ENCODE measurements at regions not wholly inside any gene's neighbourhood (a gene's known extent, or its start where the extent isn't known, plus 50 kb on each side); places are given as distances from the start of the nearest gene placed in this dataset.

DNA sequence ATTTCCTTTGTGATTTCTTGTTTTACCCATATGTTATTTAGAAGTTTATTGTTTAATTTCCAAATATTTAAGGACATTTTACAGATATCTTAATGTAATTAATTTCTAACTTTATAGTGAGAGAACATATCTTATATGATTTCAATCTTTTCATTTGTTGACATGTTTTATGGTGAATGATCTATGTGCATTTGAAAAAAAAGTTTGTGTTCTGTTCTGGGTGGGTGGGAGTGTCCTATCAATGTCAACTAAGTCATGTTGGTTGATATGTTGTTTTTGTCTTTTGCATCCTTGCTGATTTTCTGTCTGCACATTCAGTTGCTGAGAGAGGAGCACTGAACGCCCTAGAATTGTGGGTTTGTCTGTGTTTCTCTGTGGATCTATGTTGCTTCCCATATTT is 50.3 kb upstream of the CBFA2T3 start:
- no peak for ATAC-seq

DNA sequence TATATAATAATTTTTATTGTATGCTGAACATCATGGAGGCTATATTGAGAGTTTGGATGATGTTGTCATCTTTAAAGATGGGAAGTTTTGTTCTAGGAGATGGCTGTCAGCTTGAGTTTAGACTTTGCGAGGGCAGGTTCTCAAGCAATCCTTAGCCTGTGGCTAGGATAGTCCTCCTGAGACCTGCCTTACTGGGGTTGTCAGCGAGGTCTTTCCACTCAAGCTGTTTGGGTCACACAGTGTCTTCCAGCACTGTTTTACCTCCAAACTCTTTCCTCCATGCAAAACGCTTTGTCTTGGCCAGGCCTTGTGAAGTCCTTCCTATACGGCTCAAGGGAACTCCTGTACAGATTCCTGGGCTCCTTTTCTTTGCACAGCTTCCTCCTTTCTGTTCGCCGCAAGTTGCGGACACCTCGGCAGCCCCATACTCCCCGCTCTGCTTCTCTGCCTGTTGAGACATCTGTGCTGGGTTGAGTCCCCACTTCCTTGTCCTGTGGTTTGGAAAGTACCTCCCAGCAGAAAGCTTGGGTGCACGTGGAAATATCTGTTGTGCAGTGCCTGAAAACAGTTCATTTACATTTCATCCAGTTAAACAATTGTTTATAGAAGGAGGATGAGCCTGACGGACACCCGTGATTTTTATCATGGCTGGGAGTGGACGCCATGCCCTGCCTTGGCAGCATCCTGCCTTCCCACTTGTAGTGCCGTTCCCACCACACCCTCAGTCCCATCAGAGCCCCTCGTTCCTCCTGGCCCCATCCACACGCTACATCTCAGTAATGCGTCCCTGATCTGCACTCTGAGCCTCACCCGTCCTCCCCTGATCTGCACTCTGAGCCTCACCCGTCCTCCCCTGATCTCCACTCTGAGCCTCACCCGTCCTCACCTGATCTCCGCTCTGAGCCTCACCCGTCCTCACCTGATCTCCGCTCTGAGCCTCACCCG is 55.0 kb upstream of the CBFA2T3 start:
- ATAC-seq, result peak; percentile 95 to 97

DNA sequence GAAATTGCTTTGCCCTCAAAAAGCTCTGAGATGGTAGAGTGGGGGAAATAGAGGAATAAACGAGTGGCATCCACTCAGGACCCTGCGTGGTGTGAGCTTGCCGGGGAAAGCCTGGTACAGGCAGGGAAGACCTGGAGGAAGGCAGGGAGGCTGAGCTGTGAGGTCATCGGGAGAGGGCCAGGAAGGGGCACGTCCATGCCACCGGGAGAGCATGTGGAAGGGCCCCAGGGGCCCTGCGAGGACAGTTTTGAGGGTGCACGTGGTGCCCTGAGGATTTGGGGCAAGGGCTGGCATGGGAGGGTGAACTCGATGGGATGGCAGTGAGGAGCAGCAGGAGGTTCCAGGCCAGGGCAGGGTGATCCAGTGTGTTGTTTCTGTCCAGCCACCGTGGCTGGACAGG is 56.3 kb upstream of the CBFA2T3 start:
- ATAC-seq, result no peak

DNA sequence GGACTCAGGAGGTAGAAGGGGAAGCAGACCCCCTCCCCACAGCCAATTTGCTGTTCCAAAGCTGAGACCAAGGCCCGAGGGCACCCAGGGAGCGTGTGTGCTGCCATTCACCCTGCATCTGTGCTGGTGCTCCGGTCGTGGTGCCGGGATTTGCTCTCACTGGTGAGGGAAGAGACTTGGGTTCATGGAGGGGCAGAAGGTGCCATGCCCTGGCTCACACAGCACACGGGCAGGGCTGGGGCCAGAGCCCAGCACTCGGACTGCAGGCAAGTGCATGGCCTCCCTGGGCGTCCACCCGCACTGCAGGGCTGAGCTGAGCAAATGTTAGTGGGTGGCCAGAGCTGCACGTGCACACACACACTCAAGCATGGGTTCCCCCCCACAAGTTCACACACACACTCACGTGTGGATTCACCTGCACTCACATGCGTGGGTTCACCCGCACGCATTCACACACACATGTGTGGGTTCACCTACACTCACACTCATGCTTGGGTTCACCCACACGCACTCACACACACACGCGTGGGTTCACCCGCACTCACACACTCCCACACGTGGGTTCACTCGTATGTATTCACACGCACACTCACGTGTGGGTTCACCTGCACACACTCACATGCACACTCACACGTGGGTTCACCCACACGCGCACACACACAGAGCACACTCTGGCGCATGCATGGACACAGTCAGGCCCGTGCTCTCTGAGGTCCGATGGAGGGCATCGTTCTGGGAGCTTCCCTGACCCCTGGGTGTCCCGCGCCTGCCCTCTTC is 57.0 kb upstream of the CBFA2T3 start:
- no peak for ATAC-seq

DNA sequence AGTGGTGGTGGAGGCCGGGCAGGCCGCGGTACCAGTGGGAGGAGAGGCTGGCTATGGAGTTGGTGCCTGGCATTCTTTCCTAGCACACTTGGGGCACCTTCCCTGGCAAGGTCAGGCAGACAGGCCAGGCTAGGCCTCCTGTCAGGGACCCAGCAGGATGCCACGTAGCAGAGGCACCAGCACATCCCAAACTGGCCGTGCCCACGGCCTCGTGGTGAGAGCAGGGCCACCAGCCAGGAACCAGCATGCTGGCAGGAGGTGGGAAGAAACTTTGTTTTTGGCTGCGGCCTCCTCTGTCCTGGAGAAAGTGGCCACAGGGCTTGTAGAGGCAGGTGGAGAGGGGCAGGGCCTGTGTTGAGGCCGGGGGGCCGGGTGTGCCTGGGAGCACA is 57.6 kb upstream of the CBFA2T3 start:
- ATAC-seq, result no peak

DNA sequence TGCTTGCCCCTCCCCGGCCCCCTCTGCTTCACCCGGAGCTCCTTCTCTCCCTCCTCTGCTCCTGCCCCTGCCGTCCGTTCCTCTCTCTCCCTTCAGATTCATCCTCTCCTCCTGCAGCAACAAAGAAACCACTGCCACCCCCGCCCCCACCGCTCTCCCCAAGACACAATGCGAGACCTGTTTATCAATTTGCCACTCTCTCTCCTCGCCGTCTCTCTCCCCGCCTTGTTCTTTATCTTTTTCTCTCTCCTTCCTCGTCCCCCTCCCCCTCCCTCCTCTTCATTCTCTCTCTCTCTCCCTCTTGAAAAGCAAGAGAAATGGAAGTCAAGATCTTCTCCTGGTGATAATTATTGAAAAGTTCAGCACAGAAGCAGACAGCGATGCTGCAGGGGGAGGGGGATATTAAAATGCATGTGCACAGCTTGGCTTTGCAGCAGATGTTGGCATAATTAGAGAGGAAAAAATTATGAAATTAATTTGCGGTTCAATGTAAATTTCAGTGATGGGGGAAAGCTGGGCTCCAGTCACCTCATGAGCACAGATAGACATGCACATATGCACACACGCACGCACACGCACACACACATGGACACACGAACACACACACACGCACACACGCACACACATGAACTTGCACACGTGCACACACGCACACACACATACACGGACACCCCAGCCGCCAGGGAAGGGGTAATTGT is 58.1 kb upstream of the CBFA2T3 start:
- ATAC-seq, result no peak

DNA sequence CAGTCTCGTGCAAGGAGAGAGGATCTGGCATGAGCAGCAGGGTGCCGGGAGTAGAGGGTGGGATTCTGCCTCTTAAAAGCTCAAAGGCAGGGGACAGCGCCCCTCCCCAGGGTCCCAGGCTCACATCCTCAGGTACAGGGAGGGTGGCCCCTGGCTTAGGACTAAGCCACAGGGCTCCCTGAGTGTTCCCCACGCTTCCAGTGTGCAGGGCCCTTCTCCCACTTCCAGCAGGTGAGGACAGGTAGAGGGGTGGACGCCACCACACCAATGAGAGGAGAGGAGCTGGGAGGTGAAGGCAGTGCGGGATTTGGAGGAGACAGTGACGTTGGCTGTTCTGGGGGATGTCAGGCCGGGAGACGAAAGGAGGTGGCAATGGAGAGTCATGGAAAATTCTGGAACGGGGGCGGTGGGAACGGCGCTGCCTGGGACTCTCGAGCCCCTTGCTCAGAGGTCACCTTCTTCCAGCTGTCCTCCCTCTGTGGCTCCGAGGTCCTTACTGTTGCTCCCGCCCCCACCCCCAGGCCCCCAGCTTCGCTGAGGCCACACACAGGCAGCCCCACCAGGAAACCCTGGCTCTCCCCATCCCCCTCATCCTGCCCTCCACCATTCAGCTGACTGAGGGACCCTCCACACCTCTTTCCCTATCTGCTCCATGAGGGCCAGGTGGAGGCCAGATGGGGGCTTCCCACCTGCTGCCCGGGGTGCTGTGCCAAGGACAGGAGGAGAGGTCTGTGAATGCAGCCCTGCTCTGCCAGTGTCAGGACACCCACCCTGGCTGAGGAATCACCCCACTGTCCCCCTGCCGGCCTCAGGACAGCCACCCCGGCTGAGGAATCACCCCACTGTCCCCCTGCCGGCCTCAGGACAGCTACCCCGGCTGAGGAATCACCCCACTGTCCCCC is 57.7 kb upstream of the ACSF3 start:
- no peak for ATAC-seq

DNA sequence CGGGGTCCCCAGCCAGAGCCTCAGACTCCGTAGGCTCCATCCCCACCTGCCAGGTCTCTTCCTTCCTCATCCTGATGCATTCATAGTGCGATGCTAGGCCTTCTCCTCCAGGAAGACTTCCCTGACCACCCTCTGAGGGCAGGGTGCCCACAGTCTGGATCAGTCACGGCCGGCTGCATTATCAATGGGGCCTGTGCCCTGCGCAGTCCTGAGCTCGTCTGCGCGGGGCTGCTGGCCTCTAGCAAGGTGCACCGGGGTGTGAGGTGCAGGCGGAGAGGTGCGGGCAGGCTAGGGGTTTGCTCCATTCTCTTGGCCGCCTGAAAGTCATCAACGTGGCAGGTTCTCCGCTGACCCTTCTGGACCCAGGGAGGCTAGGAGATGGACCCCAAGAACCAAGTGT is 56.9 kb upstream of the ACSF3 start:
- ATAC-seq, result no peak

DNA sequence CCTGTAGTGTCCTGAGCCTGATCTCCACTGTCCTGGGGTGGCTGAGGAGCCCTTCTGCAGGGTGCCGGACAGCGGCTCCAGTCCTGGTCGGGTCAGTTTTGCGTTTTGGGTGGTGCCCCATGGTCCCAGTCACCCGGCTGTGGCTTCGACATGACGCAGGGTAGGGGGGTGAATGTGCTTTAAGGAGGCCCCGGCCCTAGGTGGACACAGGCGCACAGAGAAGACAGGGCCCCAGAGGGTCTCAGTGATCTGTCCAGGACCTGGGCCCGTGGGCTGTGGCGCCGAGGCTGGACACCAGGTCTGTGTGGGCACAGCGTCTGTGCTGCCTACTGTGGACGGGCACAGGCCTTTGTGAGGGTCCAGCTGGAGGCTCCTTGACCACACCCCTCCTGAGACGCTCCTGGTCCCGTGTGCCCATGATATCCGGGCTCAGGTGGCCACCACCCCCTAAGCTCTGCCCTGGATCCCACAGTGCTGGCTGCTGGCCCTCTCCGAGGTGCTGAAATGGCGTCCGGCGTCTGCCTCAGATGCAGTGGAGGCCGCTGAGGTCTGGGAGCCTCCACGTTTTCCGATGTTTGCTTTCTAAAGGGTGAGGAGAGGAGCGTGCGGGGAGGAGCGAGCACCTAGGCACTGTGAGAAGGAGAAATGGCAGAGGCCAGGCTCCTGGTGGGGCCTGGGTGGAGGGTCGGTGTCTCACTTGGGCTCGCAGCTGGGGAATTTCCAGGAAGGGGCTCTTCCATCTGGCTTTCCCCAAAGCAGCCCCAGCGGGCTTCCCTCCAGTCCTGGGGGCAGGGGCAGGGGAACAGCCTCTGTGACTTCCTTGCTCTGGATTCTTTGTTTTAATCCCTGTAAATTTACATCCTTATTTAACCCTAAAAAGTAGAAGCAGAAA is 56.1 kb upstream of the ACSF3 start:
- peak in 1 of 2 donors; percentile 45 for ATAC-seq

DNA sequence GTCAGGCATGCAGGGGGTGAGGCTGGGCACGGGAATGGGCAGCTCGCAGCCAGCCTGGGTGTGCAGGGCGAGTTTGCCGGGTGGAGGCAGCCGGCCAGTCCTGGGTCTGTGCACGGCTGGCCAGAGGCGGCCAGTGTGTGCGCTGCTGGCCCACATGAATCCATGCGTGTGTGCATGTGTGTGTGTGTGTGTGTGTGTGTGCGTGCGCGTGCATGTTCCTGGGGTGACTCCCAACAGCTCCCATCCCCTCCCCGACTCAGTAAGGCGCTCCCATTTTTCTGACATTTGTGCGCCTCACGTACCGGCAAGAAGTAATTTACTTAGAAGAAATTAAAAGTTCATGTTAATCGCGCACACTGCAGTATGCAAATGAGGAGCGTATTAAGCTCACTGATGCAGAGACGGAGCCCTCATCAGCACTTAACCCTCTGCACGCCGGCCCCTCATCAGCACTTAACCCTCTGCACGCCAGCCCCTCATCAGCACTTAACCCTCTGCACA is 55.4 kb upstream of the ACSF3 start:
- ATAC-seq, result no peak

DNA sequence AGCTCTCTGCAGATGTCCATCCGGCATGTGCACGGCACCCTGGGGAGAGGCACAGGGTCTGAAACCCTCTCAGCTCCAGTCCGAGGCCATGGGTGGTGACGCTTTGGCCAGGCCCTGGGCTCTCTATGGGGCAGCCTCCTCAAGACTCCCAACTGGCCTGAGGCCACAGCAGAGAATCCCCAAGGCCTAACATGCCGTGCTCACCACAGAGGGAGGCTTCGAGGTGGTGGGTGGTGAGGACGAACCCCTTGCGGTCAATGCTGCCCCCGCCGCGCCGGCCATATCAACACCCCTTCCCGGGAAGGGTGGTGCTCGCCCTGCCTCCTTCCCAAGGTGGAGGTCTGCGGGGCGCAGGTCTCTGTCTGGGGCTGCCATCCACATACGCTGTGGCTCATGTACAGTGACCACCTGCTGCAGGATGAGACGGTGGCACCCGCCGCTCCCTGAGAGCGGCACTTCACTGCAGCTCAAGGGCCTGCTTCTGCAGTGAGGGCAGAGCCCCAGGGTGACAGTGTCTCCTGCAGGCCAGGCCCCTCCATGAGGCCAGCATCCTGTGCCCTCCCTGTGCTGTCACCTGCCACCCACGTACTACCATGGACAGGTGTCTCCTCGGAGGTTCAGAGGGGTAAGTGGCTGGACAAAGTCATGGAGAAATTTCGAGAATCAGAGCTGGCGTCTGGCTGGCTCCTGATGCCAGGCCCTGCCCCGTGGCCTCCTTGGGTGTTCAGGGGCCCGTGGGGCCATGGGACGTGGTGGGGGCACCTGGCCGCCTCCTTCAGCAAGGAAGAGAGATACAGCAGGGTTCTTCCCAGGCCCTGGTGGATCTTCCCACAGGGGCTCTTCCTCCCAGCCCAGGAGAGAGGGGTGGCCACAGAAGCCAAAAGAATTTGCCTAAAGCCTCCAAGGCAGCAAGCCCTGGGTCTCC is 54.6 kb upstream of the ACSF3 start:
- ATAC-seq, result no peak

DNA sequence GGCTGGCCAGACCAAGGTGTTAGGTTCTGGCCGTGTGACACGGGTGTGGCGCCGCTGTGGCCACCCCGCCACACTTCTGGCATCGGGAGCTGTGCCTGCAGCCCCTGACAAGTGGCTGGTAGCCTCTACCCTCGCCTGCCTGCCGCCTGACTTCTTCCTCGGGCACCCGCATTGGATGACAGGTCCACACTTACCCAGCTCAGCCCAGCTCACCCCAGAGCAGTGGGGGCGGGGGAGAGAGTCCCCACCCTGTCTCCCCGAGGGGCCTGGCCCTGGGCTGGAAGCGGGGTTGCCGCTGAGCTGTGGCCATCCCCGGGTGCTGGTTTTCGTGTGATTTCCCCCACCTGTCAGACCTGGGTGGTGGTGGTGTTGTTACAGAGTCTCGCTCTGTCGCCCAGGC is 53.9 kb upstream of the ACSF3 start:
- ATAC-seq, result no peak

DNA sequence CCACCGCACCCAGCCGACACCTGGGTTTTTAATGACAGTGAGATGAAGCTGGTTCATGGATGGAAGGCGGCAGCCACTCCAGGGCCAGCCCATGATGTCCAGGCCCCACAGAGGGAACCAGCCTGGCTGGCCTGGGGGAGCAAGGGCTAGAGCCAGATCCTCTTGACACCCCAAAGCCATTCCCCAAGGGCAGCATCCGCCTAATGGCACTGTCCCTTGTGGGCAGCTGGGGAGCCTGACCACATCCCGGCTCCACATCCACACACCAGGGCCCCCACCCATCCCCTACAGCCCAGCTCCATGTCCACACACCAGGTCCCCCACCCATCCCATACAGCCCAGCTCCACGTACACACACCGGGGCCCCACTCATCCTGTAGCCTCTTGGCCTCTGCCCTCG is 53.3 kb upstream of the ACSF3 start:
- no peak for ATAC-seq

DNA sequence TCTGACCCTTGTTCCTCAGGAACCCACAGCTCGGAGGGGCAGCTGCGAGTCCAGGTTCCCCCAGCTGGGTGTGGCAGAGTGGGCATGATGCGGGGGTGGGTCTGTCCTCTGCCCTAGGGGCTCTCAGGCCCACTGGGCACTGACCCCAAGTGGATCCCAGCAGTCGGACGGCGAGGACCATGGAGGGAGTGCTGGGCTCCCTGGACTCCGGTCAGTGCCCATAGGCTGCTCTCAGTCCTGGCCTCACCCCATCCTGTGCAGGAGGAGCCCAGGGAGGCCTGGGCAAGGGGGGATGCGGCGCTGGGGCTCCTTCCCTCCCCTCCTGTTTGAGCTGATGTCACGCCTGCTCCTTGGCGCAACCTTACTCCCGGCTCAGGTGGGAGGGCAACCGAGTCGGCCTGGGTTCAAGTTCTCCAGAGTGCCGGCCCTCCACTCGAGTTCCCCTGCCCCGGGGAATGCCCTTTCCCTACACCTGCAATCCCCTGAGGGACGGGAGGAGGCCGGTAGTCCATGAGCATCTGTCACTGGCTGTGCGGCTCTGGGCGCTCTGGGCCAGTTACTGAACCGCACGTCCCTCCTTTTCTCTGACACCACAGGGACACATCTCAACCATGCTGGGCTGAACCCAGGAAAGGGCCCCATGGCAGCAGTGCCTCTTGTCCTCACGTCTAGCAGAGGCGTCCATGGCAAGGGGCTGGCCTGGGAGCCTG is 52.6 kb upstream of the ACSF3 start:
- ATAC-seq, result no peak

DNA sequence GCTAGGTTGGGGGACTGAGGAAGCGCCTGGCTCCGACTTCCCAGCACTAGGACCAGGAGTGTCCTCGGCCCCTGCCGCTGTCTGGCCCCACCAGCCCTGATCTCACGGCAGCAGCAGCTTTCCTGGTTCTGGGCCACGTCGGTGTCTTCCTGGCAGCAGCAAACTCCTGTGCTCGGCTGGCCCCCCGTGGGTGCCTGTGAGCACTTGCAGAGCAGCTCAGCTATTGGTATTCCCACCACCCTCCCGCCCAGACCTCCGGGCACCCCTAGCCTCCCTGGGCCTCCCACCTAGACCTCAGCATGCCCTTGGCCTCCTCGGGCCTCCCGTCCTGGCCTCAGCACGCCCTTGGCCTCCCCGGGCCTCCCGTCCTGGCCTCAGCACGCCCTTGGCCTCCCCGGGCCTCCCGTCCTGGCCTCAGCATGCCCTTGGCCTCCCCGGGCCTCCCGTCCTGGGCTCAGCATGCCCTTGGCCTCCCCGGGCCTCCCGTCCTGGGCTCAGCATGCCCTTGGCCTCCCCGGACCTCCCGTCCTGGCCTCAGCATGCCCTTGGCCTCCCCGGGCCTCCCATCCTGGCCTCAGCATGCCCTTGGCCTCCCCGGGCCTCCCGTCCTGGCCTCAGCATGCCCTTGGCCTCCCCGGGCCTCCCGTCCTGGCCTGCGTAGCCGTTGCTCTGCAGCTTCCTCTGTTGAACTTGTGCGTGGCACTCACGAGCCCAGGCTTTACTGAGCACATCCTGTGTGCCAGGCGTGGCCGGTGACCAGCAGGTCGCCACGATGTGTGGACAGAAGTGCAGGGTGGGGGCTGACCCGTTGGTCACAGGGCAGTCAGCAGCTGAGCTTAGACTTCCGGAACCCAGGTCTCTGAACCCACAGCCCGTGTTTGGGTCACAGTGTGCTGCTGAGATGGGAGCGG is 51.8 kb upstream of the ACSF3 start:
- no peak for ATAC-seq

DNA sequence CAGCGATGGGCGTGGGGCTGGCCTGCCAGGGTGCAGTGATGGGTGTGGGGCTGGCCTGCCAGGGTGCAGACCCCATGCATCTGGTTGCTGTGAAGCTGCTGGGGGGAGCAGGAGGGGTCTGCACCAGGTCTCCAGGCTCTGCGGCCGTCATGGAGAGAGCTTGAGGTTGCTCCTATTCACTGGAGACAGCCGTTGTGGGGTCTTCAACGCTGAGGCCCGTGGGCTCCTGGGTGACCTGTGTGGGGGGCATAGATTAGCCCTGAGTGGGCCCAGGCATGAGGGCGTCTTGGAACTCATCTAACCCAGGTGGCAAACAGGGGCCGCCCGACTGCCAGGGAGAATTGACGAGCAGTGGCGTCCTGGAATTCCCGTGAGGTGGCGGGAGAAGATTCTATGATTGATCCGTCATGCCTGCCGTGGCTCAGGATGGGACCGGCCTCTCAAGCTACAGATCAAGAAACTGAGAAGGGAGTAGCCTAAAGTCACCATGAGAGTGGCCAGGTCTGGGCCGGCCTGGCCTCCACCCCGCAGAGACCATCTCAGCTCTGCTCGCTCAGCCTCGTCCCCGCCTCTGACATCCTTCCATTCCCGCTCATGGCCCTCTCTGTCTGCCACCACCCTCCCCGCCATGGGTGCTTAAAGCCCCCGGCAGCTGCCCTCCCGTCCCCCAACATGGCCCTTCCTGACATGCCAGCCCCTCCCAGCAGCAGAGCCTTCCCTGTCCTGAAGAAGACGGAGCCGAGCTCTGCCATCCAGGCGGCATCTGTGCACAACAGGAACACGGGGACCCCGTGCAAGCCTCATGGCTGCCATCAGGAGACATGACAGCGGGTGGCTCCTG is 50.7 kb upstream of the ACSF3 start:
- ATAC-seq, result no peak
